Activated naive CD4-positive, alpha-beta T cell treated with Interleukin-2 at 50 U/mL for 16 hours (primary cell): ENCODE measurements at regions not wholly inside any gene's neighbourhood (a gene's known extent, or its start where the extent isn't known, plus 50 kb on each side); places are given as distances from the start of the nearest gene placed in this dataset.

Experiments used
- DNase-seq: peaks from one replicate; pipeline ENCODE4 v3.0.0-alpha.2; 2020

GRCh38 chr3:117536006-117536405 lies 826.4 kb downstream of the TUSC7 start:
- DNase-seq, result no peak

DNA sequence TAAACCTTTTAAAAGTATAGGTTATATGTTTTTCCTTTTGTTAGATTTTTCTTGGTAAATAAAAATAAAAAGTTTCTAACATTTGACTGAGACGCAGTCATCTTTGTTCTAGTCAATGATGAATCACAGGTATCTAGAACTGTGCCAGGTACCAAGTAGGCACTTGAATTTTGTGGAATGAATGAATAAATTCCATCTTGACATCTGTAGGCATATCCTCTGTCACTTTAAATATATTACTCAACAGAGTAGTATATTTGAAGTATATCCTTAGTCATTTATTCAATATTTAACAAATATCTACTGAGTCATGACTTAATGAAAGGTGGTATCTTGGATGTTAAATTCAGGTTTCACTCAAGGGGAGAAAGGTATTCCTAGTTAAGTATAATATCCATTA lies 828.4 kb downstream of the TUSC7 start:
- DNase-seq, result no peak

- no peak for DNase-seq
Observed at GRCh38 chr3:117539729-117540128, 830.1 kb downstream of the TUSC7 start.

- DNase-seq, result no peak
Observed at GRCh38 chr3:117540597-117540996, 831.0 kb downstream of the TUSC7 start.

DNA sequence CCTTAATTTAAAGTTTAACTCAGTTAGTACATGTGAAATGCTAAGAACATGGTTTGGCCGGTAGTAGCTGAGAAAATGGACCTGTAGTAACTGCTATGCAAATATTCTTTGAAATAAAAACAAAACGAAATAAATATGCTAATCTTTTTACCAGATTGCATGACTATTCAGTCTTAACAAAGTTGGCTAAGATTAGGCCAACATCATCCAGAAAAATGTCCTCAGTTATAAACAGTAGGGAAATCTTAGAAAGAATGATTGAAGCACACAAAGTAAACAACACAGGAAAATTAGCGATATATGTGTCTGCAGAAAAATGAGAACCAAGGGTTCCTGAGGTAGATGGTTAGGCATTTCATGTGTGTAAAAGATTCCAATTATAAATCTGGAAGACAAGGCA lies 832.1 kb downstream of the TUSC7 start:
- no peak for DNase-seq

DNA sequence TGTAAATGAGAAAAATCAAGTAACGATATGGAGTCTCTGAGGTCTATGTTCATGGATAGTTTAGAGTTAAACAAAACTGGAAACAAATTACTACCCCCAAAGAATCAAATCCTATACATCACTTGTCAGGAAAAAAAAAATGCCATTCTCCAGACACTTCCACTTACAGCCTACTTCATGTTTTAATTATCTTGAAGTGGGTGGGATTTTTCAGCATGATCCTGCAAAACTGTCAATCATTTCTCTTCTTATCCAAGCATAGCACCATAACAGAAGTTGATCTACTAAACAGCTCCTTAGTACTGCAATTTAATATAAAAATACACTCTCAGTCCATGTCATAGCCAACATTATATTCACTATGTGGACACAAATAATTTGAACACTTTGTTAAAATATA lies 833.9 kb downstream of the TUSC7 start:
- DNase-seq, result no peak

DNA sequence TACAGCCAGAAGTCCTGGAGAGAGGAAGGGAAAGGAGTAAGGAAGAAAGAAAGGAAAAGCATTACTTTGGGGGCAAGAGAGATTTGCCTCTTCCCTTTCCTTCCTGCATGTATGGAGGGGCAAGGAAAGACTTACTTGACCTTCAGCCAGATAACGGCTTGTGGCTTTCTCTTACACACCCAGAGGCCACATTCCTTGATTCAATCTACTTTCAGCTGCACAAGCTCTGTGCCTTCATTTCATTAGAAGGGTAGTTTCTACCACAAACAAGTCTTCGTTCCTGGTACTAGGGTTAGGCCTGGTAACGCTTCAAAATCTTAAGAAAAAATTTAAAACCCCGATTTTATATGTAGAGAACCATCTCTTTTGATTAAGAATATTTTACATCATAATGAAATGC lies 835.9 kb downstream of the TUSC7 start:
- DNase-seq, result no peak

GRCh38 chr3:117547956-117548550 lies 838.5 kb downstream of the TUSC7 start:
- DNase-seq, result no peak

GRCh38 chr3:117548600-117548999 lies 839.0 kb downstream of the TUSC7 start:
- DNase-seq, result no peak

- no peak for DNase-seq
Observed at GRCh38 chr3:117549716-117550115, 840.1 kb downstream of the TUSC7 start.

DNA sequence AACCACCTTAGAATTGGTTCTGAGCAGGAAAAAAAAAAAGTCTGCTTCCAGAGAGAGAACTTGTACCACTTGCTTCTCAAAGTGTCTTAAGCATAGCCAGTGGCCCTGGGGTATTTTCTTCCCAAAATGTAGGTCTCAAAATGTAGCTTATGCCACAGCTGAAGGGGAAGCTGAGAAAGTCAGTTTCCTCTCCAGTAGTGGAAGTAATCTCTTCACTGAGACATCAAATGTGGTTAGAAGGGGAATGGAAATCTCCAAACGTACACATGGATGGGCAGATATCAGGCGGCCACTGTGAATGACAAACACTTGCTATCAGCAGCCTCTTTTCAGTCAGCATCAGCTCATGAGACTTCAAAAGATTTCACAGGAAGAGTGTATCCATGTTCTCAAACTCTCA lies 841.2 kb downstream of the TUSC7 start:
- DNase-seq, result no peak

DNA sequence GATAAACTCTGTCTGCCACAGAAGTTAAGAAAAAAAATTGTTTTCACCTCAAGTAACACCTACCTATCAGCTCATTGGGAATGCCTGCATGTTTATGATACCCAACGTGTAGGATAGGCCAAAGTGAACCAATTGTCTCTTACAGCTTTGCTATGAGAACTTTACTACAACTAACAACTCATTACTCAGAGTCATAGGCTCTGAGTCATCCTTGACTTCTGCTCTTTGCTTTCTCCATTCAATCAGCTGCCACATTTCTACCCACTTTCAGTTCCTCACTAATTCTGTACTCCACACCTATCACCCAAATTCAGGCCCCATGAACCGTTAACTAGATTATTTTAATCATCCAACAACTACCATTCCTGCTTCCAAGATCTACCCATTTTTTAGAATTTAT lies 843.9 kb downstream of the TUSC7 start:
- DNase-seq, result no peak

GRCh38 chr3:117556646-117557407 lies 847.2 kb downstream of the TUSC7 start:
- DNase-seq, result no peak

DNA sequence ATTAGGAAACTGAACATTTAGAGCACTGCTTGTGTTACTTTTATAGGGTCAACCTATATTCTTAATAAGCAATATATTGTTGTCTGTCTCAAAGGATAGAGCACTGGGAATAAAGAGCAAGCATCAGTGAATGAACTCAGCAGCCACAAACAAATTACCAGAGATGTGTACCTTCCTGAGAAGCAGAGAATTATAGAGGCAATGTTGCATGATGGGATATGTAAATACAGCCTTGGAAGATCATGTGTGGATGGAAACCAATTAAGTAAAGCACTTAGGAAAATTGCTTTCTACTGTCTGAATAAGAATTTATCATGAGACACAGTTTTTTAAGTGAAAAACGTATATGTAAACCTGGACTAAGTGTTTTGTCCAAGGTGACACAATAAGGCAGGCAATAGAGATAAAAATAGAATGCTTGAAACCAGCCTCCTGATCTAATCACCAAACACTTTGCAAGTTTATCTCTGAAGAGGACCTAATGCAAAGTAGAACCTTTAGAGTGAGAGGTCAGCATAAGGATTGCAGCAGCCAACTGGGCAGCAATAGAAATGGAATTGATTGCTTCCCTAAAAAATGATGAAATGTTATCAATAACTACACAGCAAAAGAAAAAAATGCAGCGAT lies 848.0 kb downstream of the TUSC7 start:
- DNase-seq, result no peak

GRCh38 chr3:117558681-117559080 lies 849.1 kb downstream of the TUSC7 start:
- DNase-seq, result no peak

DNA sequence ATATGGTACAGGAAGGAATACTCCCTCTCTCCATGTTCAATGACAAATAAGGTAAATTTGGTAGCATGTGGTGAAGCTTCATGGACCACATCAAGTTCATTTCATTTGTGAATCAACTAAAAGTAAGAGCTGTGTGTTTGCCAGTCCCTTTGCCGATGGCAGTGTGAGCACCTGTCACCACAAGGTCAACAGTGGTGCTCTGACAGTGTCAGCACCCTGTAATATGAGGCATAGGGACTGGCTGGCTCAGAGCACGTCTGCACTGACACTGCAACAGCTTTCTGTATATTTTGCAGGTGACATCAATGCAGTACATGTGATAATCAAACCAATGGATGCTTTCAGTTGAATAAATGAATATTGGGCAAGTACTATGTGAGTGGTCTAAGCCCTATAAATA lies 852.4 kb downstream of the TUSC7 start:
- DNase-seq, result no peak

DNA sequence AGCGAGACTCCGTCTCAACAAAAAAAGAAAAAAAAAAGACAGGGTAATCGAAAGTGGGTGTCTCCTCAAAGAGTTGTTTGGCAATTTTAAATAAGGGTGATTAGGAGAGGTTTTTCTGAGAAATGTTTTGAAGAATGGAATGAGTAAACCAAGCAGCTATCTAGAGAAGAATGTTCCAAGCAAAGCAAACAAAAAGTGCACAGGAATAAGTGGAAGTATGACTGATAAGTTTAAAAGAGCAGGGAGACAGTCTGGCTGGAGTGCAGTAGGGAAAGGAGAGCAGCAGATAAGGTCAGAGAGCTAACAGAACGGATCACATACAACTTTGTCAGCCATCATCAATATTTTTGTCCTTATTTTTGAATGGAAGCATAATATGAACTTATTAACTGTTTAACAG lies 853.5 kb downstream of the TUSC7 start:
- no peak for DNase-seq

- no peak for DNase-seq
Observed at GRCh38 chr3:117565777-117566176, 856.2 kb downstream of the TUSC7 start.

DNA sequence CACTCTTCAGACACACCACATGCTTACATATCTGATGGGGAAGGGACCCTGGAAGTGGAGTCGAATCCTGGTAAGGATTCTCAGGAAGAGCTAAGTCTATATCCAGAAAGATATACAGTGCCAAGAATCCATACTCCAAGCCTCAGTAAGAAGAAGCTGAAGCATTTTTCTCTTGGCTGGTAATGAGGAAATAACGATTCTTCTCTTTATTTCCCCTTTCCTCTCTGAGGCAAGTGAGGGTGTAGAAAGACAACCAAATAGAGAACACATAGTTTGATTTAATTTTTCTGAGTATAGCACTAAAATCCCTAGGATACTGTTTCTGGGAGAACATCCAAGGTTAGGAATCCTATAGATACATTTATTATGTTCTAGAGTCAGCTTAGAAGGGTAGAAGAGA lies 857.3 kb downstream of the TUSC7 start:
- DNase-seq, result no peak

- no peak for DNase-seq
Observed at GRCh38 chr3:117567382-117567781, 857.8 kb downstream of the TUSC7 start.

GRCh38 chr3:117567906-117568305 lies 858.3 kb downstream of the TUSC7 start:
- DNase-seq, result no peak

DNA sequence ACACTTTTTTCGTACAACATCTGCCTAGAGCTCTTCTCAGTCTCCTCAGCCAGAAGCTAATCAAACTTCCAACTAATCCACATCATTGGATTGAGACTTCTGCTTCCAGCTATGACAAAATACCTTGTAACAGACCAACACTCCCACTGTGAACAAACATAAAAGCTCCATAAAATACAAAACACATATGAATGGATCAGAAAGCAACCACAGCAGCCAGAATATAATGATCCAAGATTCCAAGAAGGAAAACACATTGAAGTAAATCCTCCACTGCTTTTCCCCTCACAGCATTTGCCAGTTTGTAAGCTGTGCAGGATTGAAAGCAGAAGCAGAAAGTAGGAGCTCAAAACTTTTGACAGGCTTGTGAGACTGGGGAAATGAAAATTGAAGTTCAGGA lies 863.2 kb downstream of the TUSC7 start:
- DNase-seq, result no peak

- DNase-seq, result no peak
Observed at GRCh38 chr3:117580806-117581205, 871.2 kb downstream of the TUSC7 start.

- DNase-seq, result no peak
Observed at GRCh38 chr3:117586161-117586560, 876.6 kb downstream of the TUSC7 start.

- DNase-seq, result no peak
Observed at GRCh38 chr3:117587416-117587815, 877.8 kb downstream of the TUSC7 start.
